EH (cell line): ENCODE measurements at regions not wholly inside any gene's neighbourhood (a gene's known extent, or its start where the extent isn't known, plus 50 kb on each side); places are given as distances from the start of the nearest gene placed in this dataset.
"Not testable (repeated sequence)": the region's sequence is repeated elsewhere in the genome, so short reads cannot be mapped to it uniquely, and the experiment has no call there.

Source experiments
- DNase-seq: peaks from one replicate; pipeline ENCODE4 v3.0.0-alpha.2; 2015; ENCODE audit warnings: low read depth

DNA sequence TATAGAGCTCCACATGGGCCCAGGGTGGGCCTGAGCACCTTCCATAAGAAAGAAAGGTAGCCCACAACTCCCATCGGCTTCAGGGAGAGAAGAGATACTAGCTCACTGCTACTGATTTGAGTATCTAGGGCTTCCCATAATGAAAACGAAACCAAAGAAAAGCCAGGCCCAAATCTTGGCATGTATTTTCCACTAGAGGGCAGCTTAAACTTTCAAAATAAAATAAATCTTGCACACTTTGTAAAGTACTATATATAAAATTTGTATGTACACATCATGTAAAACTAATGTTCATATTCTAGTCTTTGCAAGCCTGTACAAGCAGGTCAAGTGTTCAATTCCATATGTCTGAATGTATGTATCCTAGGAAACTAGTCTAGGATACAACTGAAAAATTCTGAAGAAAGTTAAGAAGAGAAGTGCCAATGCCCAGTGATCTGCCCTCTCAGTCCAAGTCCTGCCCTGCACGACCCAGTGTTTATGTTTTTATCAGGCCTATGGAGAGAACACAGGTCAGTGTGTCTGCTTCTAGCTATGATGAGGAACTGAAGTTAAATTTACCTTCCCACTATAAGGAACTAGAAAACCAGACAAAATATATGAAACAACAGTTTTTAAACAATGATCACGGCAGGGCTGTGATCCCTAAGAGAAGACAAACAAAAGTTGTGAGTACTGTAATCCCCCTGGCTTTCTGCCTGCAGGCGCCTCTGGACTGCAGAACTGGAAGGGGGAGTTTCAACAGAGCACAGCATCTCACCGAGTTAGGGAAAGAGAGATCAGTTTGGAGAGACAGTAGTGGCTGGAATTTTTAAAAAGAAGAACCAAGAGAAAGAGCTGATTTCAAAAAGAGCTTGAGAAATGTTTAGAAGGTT is 475.7 kb downstream of the UQCRFS1 start:
- DNase-seq, result peak; percentile 64

- no peak for DNase-seq
Observed at GRCh38 chr19:28736528-28736927, 476.4 kb downstream of the UQCRFS1 start.

DNA sequence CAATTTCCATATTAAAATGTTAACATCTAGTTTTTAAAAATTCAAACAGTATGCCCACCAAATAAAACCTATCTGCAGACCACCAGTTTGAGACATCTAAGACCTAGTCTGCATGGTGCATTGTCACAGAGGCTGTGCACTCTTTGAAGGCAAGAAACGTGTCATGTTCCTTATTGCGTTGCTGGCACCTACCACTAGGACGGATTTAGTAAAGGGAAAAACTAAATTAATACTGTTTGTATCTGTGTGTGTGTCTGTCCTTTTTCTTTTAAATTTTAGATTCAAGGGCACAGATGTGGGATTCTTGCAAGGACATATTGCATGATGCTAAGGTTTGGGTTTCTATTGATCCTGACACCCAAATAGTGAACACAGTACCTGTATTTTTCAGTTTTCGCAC is 481.4 kb downstream of the UQCRFS1 start:
- DNase-seq, result no peak

- no peak for DNase-seq
Observed at GRCh38 chr19:28730791-28731512, 482.0 kb downstream of the UQCRFS1 start.

DNA sequence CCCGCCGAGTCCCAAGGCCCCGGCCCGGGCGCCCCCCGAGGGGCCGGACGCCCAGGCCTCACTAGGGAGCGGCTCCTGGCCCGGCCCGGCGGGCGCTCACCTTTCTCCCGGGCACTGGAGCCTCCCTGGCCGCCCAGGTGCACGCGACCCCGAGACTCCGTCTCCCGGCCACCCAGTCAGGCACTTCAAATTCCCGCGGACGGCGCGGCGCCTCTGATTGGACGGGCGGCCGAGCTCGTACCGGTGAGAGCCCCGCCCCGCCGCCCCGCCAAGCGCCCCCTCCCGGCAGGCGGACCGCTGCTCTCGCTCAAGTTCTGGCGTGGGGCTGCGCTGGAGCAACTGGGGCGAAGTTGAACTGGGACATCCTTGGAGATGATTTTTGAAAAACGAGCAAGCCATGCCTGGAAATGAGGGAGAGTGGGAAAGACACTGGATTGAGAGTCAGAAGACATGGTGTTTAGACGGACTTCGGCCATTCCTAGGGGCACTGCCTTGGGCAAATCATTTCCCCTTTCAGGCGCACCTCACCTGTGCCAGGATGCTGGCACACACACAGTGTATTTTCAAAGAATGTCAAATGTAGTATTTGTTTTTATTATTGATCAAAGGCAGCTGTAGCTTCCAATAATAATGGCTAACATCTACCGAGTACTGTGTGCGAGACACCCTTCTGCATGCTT is 485.3 kb downstream of the UQCRFS1 start:
- peak; percentile 57 for DNase-seq

DNA sequence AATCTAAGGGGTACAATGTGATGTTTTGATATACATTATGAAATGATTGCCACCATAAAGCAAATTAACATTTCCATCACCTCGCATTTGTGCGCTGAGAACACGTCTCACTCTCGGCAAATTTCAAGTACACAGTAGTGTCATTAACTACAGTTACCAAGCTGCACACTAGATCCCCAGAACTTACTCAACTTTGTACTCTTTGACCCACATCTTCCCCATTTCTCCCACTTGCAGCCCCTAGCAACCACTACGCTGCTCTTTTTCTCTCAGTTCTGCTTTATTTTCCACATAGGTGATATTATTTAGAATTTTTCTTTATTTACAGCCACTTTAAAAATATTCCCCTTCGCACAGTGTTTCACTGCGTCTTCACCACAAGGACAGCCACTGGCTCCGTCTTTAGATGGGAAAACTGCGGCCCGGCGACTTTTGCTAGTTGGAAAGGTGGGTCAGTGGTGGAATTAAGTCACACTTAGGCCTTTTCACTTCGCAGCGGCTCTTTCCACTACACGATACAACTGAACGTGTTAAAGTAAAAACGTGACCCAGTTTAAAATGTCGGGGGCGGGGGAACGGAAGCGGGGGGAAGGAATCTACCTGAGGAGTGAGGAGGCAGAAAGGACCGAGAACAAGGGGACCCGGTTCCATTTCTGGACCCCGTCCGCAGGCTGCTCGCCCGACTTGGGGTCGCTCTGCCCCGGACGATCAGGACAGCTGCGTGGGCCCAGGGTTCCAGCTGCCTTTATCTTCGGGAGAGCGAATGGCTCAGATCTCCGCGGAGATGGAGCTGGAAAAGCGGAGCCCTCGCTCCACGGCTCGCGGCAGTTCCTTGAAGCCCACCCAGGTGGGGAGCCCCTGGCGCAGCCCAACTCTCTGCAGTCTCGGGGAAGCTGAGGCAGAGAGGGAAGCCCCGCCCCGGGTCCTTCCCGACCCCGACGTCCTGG is 486.1 kb downstream of the UQCRFS1 start:
- DNase-seq, result no peak

- DNase-seq, result no peak
Observed at GRCh38 chr19:28718909-28719308, 494.0 kb downstream of the UQCRFS1 start.

GRCh38 chr19:28715157-28715556 is 497.8 kb downstream of the UQCRFS1 start:
- peak; percentile 13 for DNase-seq

DNA sequence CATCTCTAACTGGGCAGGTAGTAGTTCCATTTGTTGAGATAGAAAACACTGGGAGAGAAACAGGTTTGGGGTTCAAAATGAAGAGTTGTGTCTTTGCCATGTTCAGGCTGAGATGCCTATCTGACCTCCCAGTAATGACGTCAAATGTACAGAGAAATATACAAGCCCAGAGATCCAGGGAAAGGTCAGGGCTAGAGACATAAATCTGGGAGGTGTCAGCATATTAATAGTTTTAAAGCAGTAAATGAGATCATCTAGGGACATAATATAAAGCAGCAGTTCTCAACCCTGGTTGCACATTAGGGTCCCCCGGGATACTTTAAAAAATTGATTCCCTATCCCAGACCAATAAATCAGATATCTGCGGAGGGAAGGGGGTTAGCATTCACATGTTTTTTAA is 501.5 kb downstream of the UQCRFS1 start:
- DNase-seq, result no peak

- peak; percentile 74 for DNase-seq
Observed at GRCh38 chr19:28710278-28710677, 502.7 kb downstream of the UQCRFS1 start.

- no peak for DNase-seq
Observed at GRCh38 chr19:28706693-28707092, 506.3 kb downstream of the UQCRFS1 start.

GRCh38 chr19:28705008-28705407 is 507.9 kb downstream of the UQCRFS1 start:
- peak; percentile 88 for DNase-seq

GRCh38 chr19:28703400-28703956 is 509.5 kb downstream of the UQCRFS1 start:
- no peak for DNase-seq

DNA sequence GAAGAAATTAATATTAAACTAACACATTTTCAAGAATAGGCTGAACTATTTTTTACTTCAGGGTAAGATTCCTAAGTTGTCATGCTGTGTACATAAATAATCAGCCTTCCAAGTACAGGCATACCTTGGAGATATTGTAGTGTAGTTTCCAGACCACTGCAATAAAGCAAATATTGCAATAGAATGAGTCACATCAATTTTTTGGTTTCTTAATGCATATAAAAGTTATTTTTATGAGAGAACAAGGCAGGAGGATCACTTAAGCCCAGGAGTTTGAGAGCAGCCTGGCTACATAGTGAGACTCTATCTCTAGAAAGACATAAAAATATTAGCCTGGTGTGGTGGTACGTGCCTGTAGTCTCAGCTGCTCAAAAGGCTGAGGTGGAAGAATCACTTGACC is 511.5 kb downstream of the UQCRFS1 start:
- DNase-seq, result peak; percentile 80

GRCh38 chr19:28700176-28700575 is 512.8 kb downstream of the UQCRFS1 start:
- DNase-seq, result peak; percentile 31

DNA sequence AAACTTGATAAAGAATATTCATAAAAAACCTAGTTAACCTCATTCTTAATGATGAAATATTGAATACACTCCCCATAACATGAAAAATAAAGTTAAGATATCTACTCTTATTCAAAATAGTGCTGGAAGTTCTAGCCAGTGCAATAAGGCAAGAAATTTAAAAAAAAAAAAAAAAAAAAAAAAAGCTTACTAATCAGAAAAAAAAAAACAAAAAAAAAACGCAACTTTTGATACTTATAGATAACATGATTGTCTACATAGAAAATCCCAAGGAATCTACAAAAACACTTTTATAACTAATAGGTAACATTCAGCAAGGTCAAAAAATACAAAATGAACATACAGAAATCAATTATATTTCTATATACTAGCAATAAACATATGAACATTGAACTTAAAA is 515.6 kb downstream of the UQCRFS1 start:
- DNase-seq, result no peak

- peak; percentile 61 for DNase-seq
Observed at GRCh38 chr19:28694812-28695211, 518.1 kb downstream of the UQCRFS1 start.

- peak; percentile 54 for DNase-seq
Observed at GRCh38 chr19:28691683-28692082, 521.3 kb downstream of the UQCRFS1 start.

DNA sequence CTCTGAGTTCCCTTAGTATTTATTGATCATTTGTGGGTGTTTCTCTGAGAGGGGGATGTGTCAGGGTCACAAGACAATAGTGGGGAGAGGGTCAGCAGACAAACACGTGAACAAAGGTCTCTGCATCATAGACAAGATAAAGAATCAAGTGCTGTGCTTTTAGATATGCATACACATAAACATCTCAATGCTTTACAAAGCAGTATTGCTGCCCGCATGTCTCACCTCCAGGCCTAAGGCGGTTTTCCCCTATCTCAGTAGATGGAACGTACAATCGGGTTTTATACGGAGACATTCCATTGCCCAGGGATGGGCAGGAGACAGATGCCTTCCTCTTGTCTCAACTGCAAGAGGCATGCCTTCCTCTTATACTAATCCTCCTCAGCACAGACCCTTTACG is 523.5 kb downstream of the UQCRFS1 start:
- not testable (repeated sequence) for DNase-seq

DNA sequence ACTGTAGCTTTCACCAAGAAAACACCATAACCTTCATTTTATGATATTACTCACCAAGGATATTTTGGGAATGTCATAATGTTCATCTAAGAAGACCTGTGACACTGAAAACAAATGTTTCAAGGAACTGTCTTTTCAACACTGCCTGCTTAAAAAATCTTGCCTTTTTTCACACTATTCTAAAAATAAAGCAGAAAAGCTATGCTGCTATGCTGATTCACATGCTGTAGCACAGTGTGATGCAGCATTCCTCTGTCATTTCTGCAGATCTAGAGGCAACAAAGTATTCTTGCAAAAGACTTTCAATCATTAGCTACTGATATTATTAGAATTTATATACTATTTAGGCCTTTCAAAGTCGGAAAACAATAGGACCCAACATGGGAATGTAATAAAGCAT is 525.7 kb downstream of the UQCRFS1 start:
- peak; percentile 49 for DNase-seq

DNA sequence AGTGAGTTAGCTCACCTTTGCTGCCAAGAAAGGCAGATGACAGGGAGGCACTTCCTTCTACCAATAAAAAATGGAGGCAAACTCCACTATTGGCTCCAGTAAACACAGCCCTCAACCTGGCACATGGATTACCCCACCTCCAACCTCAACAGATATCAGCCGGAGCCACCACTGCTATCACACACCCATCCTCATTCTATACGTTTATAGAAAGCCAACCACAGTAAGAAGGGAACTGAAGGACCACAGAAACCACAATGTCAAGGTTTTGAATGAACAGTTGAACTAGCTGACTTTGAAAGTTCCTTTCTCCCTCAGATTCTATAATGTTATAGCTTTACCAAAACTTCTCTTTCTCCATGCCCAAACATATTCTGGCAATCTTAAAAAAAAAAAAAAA is 526.2 kb downstream of the UQCRFS1 start:
- no peak for DNase-seq
